ENCODE measurements at regions not wholly inside any gene's neighbourhood (a gene's known extent, or its start where the extent isn't known, plus 50 kb on each side); places are given as distances from the start of the nearest gene placed in this dataset.
A peak's percentile ranks its signal among the peaks of the same experiment; 100 is the strongest.
"Not testable (repeated sequence)": the region's sequence is repeated elsewhere in the genome, so short reads cannot be mapped to it uniquely, and the experiment has no call there.

- DNase-seq: no peak
These were observed 1072.1 kb downstream of the PLOD2 start for GRCh38 chr3:145088917-145089316.

GRCh38 chr3:145089337-145089736, 1071.6 kb downstream of the PLOD2 start:
- DNase-seq: no peak

- peak; percentile 49 for DNase-seq
These were observed 1066.5 kb downstream of the PLOD2 start for GRCh38 chr3:145094355-145094941.

GRCh38 chr3:145111141-145111540, 1049.8 kb downstream of the PLOD2 start:
- not testable (repeated sequence) for DNase-seq

GRCh38 chr3:145116769-145117168, 1044.2 kb downstream of the PLOD2 start:
- no peak for DNase-seq

- no peak for DNase-seq
These were observed 1042.7 kb downstream of the PLOD2 start for GRCh38 chr3:145118303-145118702.

GRCh38 chr3:145124900-145125678, 1035.9 kb downstream of the PLOD2 start:
- no peak for DNase-seq

- DNase-seq: no peak
These were observed 1027.7 kb downstream of the PLOD2 start for GRCh38 chr3:145133281-145133680.

- DNase-seq: no peak
These were observed 1026.2 kb downstream of the PLOD2 start for GRCh38 chr3:145134738-145135137.

GRCh38 chr3:145144361-145144760, 1016.6 kb downstream of the PLOD2 start:
- DNase-seq: peak; percentile 23

- no peak for DNase-seq
These were observed 1015.5 kb downstream of the PLOD2 start for GRCh38 chr3:145145461-145145860.

- DNase-seq: no peak
These were observed 1001.3 kb downstream of the PLOD2 start for GRCh38 chr3:145159640-145160039.

- DNase-seq: no peak
These were observed 990.9 kb downstream of the PLOD2 start for GRCh38 chr3:145170121-145170520.

- DNase-seq: no peak
These were observed 985.4 kb downstream of the PLOD2 start for GRCh38 chr3:145175626-145176025.

- no peak for DNase-seq
These were observed 984.1 kb downstream of the PLOD2 start for GRCh38 chr3:145176907-145177306.

GRCh38 chr3:145177828-145178227, 983.2 kb downstream of the PLOD2 start:
- DNase-seq: no peak

GRCh38 chr3:145182196-145182911, 978.6 kb downstream of the PLOD2 start:
- DNase-seq: no peak

GRCh38 chr3:145183261-145183660, 977.7 kb downstream of the PLOD2 start:
- no peak for DNase-seq

GRCh38 chr3:145188079-145188770, 972.8 kb downstream of the PLOD2 start:
- no peak for DNase-seq

- DNase-seq: no peak
These were observed 970.8 kb downstream of the PLOD2 start for GRCh38 chr3:145190138-145190537.

- DNase-seq: no peak
These were observed 970.2 kb downstream of the PLOD2 start for GRCh38 chr3:145190761-145191160.

- DNase-seq: no peak
These were observed 969.4 kb downstream of the PLOD2 start for GRCh38 chr3:145191543-145191942.

All from hematopoietic multipotent progenitor cell treated with erythropoietin and hydrocortisone succinate and interleukin-3 and kit ligand, for 4 days (in vitro differentiated cells).